SU-DHL-6 (cell line): ENCODE measurements at regions not wholly inside any gene's neighbourhood (a gene's known extent, or its start where the extent isn't known, plus 50 kb on each side); places are given as distances from the start of the nearest gene placed in this dataset.
"Not testable (repeated sequence)": the region's sequence is repeated elsewhere in the genome, so short reads cannot be mapped to it uniquely, and the experiment has no call there.

Experiments used
- EZH2phosphoT487 ChIP-seq: fragments of 200-600 bp; sonication (generic), shearing (Covaris generic); conservative IDR thresholded peaks from 2 replicates; pipeline ENCODE4 v1.6.1; 2018; ENCODE audit warnings: mild to moderate bottlenecking, antibody characterized with exemption, low read length, moderate library complexity, mixed read lengths
- TF ChIP-seq, protein P1 (sequence below): fragments of 200-600 bp; sonication (generic); IDR thresholded peaks from one replicate; pipeline ENCODE4 v1.5.1; 2017; ENCODE audit warnings: antibody characterized with exemption, mild to moderate bottlenecking, low read length, moderate library complexity; ENCODE audit not compliant: insufficient read depth, poor library complexity, severe bottlenecking

DNA sequence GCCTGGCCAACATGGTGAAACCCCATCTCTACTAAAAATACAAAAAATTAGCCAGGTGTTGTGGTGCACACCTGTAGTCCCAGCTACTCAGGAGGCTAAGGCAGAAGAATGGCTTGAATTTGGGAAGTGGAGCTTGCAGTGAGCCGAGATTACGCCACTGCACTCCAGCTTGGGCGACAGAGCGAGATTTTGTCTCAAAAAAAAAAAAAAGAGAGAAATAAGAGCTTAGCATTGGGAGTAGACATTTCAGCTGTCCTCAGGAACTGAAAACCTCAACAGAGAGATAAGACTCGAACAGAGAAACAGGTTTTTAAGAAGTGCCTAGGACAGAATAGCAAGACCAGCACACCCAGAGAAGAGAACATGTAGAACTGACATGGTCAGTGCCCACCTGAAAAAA is 262.6 kb upstream of the RAB4A start:
- TF ChIP-seq, protein P1, sequence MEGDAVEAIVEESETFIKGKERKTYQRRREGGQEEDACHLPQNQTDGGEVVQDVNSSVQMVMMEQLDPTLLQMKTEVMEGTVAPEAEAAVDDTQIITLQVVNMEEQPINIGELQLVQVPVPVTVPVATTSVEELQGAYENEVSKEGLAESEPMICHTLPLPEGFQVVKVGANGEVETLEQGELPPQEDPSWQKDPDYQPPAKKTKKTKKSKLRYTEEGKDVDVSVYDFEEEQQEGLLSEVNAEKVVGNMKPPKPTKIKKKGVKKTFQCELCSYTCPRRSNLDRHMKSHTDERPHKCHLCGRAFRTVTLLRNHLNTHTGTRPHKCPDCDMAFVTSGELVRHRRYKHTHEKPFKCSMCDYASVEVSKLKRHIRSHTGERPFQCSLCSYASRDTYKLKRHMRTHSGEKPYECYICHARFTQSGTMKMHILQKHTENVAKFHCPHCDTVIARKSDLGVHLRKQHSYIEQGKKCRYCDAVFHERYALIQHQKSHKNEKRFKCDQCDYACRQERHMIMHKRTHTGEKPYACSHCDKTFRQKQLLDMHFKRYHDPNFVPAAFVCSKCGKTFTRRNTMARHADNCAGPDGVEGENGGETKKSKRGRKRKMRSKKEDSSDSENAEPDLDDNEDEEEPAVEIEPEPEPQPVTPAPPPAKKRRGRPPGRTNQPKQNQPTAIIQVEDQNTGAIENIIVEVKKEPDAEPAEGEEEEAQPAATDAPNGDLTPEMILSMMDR, result not testable (repeated sequence)
- not testable (repeated sequence) for TF ChIP-seq EZH2phosphoT487
